Right ventricle myocardium inferior (tissue), 1 donor: ENCODE measurements at regions not wholly inside any gene's neighbourhood (a gene's known extent, or its start where the extent isn't known, plus 50 kb on each side); places are given as distances from the start of the nearest gene placed in this dataset.

Source experiments
- ATAC-seq: fragments of 200-7000 bp; cut with Tn5 transposase; one replicate; pipeline ENCODE4 v1.9.1; 2020; ENCODE audit warnings: mild to moderate bottlenecking, moderate library complexity
- DNase-seq: peaks from one replicate; pipeline ENCODE4 v3.0.0; 2021; ENCODE audit errors: missing footprints
- intact Hi-C: fragments of 100-400 bp; cut with DNase I; formaldehyde crosslinking; loops from one replicate; pipeline ENCODE4 v1.11.0; 2022
- donor health status: DM: no; HTN: yes; CAD: no; lungs with severe emphysema.

DNA sequence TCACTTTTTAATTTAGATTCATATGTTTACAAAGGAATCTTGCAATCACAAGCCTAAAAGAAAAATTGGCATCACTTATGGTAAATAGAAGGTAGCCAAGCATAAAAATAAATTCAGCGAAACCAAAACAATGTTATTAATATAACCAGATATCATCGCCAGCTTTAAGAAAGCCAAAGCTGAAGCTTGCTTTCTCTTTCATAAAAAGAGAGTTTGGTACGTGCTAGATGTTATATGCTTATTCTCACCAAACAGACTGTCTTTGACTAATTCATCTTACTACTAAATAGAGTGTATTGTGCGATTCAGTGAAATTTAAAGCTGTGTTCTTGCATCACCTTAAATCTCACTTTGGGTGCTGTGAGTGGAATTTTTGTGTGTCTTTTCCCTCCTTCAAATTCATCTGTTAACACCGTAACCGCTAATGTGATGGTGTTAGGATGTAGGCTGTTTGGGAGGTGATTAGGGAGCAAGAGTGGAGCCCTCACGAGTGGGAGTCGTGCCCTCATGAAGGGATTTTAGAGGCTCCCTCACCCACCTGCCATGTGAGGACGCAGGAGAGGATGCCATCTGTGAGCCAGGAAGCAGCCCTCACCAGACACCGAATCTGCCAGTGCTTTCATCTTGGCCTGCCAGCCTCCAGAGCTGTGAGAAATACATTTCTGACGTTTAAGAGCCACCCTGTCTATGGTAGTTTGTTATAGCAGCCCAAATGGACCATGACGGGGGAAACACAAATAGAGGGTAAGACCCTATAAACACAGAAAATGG, 134.1 kb upstream of the TMEM45B start:
- ATAC-seq = no peak
- intact Hi-C loops = no loop called here
- no peak for DNase-seq

- intact Hi-C loops = no loop called here
- DNase-seq (no peak), ATAC-seq (no peak)
These were observed 129.4 kb upstream of the TMEM45B start for GRCh38 chr11:129686269-129686668.

DNA sequence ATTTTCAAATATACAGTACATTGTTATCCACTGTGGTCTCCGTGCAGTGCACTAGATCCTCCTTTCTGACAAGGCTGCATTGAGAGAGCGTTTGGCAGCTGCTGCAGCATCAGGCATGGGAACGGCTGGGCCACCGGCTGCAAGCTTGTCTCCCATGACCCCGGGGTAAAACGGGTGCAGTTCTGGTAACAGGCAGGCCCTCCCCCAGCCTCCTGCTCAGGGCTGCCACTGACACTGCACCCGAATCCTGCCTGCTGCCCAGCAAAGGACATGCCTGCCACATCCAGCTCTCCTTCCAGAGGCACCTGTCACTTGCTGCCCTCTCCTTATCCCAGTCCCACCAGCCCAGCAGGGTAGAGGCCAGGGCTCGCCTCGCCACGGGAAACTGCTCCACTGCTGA, 124.5 kb upstream of the TMEM45B start:
- no peak for ATAC-seq
- intact Hi-C loops = loop anchor here (10.0 kb wide), 1 partner anchor 326 kb away; no protein-coding TSS in a partner anchor
- DNase-seq = no peak

DNA sequence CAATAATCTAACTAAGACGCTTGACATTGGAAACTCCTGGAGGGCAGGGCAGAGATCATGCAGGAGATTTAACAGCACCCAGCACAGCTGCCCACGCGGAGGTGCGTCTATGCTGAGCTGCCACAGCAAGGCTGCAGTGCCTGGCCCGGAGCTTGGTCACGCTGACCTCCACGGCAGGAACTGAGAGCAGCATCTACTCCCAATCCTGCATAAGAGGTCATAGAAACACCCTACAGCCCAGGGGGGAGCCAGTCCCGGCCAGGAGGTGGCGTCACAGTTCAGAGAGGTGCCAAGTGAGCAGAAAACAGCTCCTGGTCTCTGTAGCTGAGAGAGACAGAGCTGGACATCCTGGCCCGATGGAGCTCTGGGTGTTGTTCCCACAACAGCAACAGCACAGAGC, 121.1 kb upstream of the TMEM45B start:
- DNase-seq (no peak), ATAC-seq (no peak)
- intact Hi-C loops = loop anchor here (10.0 kb wide), 1 partner anchor 330 kb away; no protein-coding TSS in a partner anchor

- DNase-seq (no peak), ATAC-seq (no peak)
- intact Hi-C loops = loop anchor here (10.0 kb wide), 1 partner anchor 330 kb away; no protein-coding TSS in a partner anchor
These were observed 120.7 kb upstream of the TMEM45B start for GRCh38 chr11:129694966-129695365.

GRCh38 chr11:129695571-129696308, 119.9 kb upstream of the TMEM45B start:
- intact Hi-C loops = loop anchor here (10.0 kb wide), 1 partner anchor 331 kb away; no protein-coding TSS in a partner anchor
- DNase-seq = no peak
- peak; percentile 53 for ATAC-seq

- no peak for DNase-seq
- intact Hi-C loops = loop anchor here (10.0 kb wide), 1 partner anchor 332 kb away; no protein-coding TSS in a partner anchor
- no peak for ATAC-seq
These were observed 119.2 kb upstream of the TMEM45B start for GRCh38 chr11:129696309-129696989.

DNA sequence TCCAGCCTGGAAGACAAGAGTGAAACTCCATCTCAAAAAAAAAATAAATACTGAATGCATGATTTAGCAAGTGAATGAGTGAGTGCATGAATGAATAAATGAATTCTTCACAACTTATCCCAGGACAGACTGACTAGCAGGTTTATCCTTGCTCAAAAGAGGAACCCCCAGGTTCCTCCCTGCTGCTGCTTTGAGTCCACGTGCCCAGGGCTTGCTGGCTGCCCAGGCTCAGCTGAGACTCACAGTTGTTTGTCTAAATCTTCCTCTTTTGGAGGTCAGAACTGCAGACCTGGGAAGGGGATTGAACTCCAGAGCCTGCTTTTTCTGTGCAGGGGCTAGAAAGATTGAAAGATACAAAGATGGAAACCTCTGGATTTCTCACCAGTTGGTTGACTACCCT, 117.4 kb upstream of the TMEM45B start:
- intact Hi-C loops = loop anchor here (10.0 kb wide), 1 partner anchor 333 kb away; no protein-coding TSS in a partner anchor
- no peak for ATAC-seq
- no peak for DNase-seq

- no peak for ATAC-seq
- intact Hi-C loops = loop anchor here (10.0 kb wide), 1 partner anchor 335 kb away; no protein-coding TSS in a partner anchor
- no peak for DNase-seq
These were observed 115.8 kb upstream of the TMEM45B start for GRCh38 chr11:129699711-129700304.

- intact Hi-C loops = no loop called here
- no peak for ATAC-seq
These were observed 114.9 kb upstream of the TMEM45B start for GRCh38 chr11:129700701-129701100.

GRCh38 chr11:129701706-129702105, 113.9 kb upstream of the TMEM45B start:
- intact Hi-C loops = no loop called here
- ATAC-seq (no peak), DNase-seq (no peak)

More at GRCh38 chr11:129700701-129701100, 114.9 kb upstream of the TMEM45B start:
- DNase-seq = no peak

DNA sequence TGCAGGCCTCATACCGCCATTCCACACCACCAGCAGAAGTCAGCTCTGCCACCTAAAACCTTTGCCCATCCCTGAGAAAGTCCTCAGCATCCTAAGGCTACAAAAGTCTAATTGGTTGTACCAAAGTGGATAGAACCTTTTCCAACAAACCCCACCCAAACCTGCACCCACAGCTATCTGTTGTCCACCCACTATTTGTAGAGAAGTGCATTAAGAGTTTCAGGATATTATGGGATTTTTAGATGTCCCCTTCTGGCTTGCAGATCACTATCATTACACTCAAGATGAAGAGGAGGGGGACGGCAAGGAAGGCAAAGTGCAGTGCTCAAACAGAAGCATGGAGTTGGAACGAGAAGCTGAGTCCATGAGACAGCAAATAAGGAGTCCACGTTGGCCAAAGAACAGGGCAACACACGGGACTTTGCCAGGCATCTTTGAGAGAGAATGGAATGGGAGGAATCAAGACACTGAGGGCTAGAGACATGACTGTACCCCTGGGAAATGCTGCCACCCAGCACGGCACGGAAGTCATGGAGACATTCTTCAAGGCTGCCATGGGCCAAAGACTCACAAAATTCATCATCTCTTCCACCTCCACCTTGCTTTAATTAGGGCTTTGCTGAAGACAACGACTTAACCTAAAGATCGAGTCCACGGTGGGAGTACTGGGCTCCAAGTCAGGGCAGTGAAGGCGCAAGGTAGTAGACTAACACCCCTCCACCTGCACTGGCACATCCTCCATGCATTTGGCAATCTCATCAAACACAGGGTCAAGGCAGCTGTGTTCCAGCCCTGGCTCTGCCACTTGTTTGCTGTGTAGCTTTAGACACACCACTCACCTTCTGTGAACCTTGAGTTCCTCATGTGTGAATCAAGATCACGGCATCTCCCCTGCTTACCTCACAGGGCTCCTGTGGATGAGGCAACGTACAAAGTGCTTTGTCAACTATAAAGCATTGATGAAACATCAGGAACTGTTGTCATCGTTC, 112.9 kb upstream of the TMEM45B start:
- intact Hi-C loops = no loop called here
- ATAC-seq (no peak), DNase-seq (no peak)

GRCh38 chr11:129703846-129704245, 111.8 kb upstream of the TMEM45B start:
- intact Hi-C loops = no loop called here
- DNase-seq (no peak), ATAC-seq (peak; percentile 56)

- intact Hi-C loops = no loop called here
- no peak for DNase-seq
These were observed 110.8 kb upstream of the TMEM45B start for GRCh38 chr11:129704831-129705230.

GRCh38 chr11:129705341-129705740, 110.3 kb upstream of the TMEM45B start:
- no peak for DNase-seq
- no peak for ATAC-seq
- intact Hi-C loops = no loop called here

More at GRCh38 chr11:129704831-129705230, 110.8 kb upstream of the TMEM45B start:
- no peak for ATAC-seq

- ATAC-seq (no peak), DNase-seq (no peak)
- intact Hi-C loops = no loop called here
These were observed 109.7 kb upstream of the TMEM45B start for GRCh38 chr11:129705933-129706332.

DNA sequence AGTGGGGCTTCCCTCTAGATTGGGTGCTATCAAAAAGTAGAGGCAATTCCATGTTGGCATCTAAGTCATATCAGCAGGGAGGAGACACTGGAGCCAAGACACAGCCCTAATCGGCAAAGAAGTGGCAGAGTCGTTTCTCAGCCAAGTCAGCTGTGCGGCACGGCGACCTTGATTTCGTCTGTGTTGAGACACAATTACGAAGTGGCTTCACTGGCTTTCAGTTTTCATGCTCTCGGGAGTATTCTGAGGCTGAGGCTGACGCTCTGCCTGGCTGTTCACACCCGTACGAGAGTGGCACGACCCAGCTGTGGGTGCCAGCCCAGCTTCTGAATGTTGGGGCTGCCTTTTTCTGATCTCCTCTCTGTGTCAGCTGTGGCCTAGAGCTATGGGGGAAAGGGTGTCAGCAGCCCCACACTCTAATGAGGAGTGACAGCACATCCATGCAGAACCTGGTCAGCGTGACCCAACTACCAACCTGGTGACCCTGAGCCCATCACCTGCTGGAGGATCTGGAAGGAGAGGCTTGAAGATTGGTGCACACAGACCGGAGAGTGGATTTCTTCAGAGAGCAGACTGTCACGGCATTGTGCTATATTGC, 105.7 kb upstream of the TMEM45B start:
- intact Hi-C loops = no loop called here
- DNase-seq (no peak), ATAC-seq (no peak)
